ENCODE measurements at regions not wholly inside any gene's neighbourhood (a gene's known extent, or its start where the extent isn't known, plus 50 kb on each side); places are given as distances from the start of the nearest gene placed in this dataset.

DNA sequence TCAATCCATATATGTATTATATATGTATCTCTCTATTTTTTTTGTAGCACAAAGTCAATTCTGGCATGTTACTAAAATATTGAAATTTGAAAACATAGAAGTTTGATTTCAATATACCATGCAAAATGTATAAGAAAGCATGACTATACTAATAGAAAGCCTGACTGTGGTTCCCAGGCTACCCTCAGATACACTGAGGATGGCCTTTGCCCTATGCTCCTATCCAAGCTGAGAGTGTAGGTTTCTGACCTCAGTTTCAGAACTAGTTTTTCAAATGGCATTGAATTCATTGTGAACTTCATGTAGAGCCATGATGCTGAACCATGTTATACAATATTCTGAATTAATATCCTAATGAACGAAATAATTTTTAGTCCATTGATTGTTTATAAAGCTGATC lies 220.4 kb upstream of the IZUMO3 start:
- TF ChIP-seq, protein P1, sequence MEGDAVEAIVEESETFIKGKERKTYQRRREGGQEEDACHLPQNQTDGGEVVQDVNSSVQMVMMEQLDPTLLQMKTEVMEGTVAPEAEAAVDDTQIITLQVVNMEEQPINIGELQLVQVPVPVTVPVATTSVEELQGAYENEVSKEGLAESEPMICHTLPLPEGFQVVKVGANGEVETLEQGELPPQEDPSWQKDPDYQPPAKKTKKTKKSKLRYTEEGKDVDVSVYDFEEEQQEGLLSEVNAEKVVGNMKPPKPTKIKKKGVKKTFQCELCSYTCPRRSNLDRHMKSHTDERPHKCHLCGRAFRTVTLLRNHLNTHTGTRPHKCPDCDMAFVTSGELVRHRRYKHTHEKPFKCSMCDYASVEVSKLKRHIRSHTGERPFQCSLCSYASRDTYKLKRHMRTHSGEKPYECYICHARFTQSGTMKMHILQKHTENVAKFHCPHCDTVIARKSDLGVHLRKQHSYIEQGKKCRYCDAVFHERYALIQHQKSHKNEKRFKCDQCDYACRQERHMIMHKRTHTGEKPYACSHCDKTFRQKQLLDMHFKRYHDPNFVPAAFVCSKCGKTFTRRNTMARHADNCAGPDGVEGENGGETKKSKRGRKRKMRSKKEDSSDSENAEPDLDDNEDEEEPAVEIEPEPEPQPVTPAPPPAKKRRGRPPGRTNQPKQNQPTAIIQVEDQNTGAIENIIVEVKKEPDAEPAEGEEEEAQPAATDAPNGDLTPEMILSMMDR (IDR thresholded peaks at IDR 0.05; ENCODE audit: unreplicated experiment), result no peak
- no peaks in the 10 kb centered on the region for H3K27me3 Mint-ChIP-seq
- no peak overlapping the region for H3K27ac Mint-ChIP-seq
- H3K36me3 Mint-ChIP-seq (ENCODE audit: insufficient read depth), result no peaks in the 10 kb centered on the region
- no peak overlapping the region for H3K4me3 Mint-ChIP-seq (ENCODE audit: low read depth)
- no peak for DNase-seq (ENCODE audit: low spot score, unreplicated experiment)
- peaks cover 7% of the 10 kb centered on the region for H3K9me3 Mint-ChIP-seq (ENCODE audit: low read depth)
- H3K4me1 Mint-ChIP-seq (ENCODE audit: low read depth), result no peaks in the 10 kb centered on the region

DNA sequence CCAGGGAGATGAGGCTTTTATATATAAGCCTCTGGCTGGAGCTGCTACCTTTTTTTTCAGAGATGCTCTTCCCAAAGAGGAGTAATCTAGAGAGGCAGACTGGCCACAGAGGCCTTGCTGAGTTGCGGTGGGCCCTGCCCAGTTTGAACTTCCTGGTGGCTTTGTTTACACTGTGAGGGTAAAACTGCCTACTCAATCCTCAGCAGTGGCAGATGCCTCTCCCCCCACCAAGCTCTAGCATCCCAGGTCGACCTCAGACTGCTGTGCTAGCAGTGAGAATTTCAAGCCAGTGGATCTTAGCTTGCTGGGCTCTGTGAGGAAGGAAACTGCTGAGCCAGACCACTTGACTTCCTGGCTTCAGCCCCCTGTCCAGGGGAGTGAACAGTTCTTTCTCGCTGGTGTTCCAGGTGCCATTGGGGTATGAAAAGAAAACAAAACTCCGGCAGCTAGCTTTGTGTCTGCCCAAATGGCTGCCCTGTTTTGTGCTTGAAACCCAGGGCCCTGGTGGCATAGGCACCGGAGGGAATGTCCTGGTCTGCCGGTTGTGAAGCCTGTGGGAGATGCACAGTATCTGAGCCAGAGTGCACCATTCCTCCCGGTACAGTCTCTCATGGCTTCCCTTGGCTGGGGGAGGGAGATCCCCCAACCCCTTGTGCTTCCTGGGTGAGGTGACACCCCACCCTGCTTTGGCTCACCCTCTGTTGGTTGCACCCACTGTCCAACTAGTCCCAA lies 219.5 kb upstream of the IZUMO3 start:
- no peak overlapping the region for H3K27ac Mint-ChIP-seq
- TF ChIP-seq, protein P1 (IDR thresholded peaks at IDR 0.05; ENCODE audit: unreplicated experiment), result no peak
- no peak for DNase-seq (ENCODE audit: low spot score, unreplicated experiment)
- no peaks in the 10 kb centered on the region for H3K4me1 Mint-ChIP-seq (ENCODE audit: low read depth)
- no peaks in the 10 kb centered on the region for H3K36me3 Mint-ChIP-seq (ENCODE audit: insufficient read depth)
- H3K27me3 Mint-ChIP-seq, result no peaks in the 10 kb centered on the region
- H3K9me3 Mint-ChIP-seq (ENCODE audit: low read depth), result peaks cover 10% of the 10 kb centered on the region
- no peak overlapping the region for H3K4me3 Mint-ChIP-seq (ENCODE audit: low read depth)

DNA sequence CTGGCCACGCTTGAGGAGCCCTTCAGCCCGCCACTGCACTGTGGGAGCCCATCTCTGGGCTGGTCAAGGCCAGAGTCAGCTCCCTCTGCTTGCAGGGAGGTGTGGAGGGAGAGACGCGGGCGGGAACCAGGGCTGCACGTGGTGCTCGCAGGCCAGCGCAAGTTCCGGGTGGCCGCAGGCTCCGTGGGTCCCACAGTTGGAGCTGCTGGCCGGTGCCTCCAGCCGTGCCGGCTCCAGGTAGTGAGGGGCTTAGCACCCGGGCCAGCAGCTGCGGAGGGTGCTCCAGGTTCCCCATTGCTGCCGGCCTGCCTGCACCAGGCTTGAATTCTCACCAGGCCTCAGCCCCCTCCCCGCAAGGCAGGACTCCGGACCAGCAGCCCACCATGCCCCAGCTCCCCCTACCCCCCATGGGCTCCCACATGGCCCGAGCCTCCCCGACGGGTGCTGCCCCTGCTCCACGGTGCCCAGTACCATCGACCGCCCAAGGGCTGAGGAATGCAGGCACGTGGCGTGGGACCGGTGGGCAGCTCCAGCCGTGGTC lies 192.8 kb upstream of the IZUMO3 start:
- Mint-ChIP-seq H3K27me3 (no peaks in the 10 kb centered on the region), H3K9me3 (ENCODE audit: low read depth) (no peaks in the 10 kb centered on the region)

DNA sequence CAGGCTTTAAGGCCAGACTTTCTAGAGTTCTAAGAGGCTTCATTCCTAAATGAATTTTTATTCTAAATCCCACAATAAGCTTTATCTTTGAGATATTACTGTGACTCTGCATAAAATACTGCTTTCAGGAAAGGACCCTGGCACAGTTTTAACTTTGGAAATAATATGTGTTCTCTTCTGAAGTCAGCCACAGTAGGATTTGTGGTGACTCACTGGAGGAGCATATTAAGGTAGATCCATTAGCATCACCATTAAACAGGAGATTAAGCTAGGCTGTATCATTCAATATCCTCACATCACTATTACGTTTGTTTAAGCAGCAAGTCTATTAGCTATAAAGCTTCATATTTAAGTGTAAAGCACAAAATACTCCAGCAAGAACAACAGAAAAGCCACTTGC lies 186.1 kb upstream of the IZUMO3 start:
- H3K9me3 Mint-ChIP-seq (ENCODE audit: low read depth), result no peaks in the 10 kb centered on the region
- H3K4me3 Mint-ChIP-seq (ENCODE audit: low read depth), result no peak overlapping the region
- H3K36me3 Mint-ChIP-seq (ENCODE audit: insufficient read depth), result no peaks in the 10 kb centered on the region
- H3K4me1 Mint-ChIP-seq (ENCODE audit: low read depth), result no peaks in the 10 kb centered on the region
- no peaks in the 10 kb centered on the region for H3K27me3 Mint-ChIP-seq
- no peak for DNase-seq (ENCODE audit: low spot score, unreplicated experiment)
- no peak overlapping the region for H3K27ac Mint-ChIP-seq
- TF ChIP-seq, protein P1 (IDR thresholded peaks at IDR 0.05; ENCODE audit: unreplicated experiment), result no peak

More for the DNA sequence above, 192.8 kb upstream of the IZUMO3 start:
- Mint-ChIP-seq H3K36me3 (ENCODE audit: insufficient read depth) (no peaks in the 10 kb centered on the region), H3K4me3 (ENCODE audit: low read depth) (no peak overlapping the region), H3K27ac (no peak overlapping the region), H3K4me1 (ENCODE audit: low read depth) (no peaks in the 10 kb centered on the region)
- DNase-seq (ENCODE audit: low spot score, unreplicated experiment), result no peak
- TF ChIP-seq, protein P1 (IDR thresholded peaks at IDR 0.05; ENCODE audit: unreplicated experiment), result no peak

DNA sequence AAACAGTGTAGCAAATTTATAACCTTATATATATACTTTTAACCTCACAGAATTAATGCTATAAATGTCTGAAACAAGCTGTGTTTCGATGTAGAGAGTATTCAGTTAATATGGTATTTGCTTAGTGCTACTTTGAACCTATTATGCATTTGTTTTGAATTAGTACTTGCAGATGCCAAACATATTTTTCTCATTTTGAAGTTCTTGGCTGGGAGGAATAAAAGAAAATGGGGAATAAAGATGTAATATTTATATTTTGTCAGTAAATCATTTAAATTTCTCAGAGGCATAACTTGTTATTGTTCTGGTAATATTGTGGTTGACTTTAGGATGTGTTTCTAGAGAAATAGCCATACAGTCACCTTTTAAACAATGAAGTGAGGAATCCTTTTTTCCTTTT lies 175.9 kb upstream of the IZUMO3 start:
- TF ChIP-seq, protein P1 (IDR thresholded peaks at IDR 0.05; ENCODE audit: unreplicated experiment), result no peak
- H3K4me1 Mint-ChIP-seq (ENCODE audit: low read depth), result no peaks in the 10 kb centered on the region
- H3K9me3 Mint-ChIP-seq (ENCODE audit: low read depth), result peaks cover 3% of the 10 kb centered on the region
- no peaks in the 10 kb centered on the region for H3K36me3 Mint-ChIP-seq (ENCODE audit: insufficient read depth)
- DNase-seq (ENCODE audit: low spot score, unreplicated experiment), result no peak
- H3K27me3 Mint-ChIP-seq, result no peaks in the 10 kb centered on the region
- H3K27ac Mint-ChIP-seq, result no peak overlapping the region
- H3K4me3 Mint-ChIP-seq (ENCODE audit: low read depth), result no peak overlapping the region
